OCI-LY1 (cell line): ENCODE measurements at regions not wholly inside any gene's neighbourhood (a gene's known extent, or its start where the extent isn't known, plus 50 kb on each side); places are given as distances from the start of the nearest gene placed in this dataset.
"Not testable (repeated sequence)": the region's sequence is repeated elsewhere in the genome, so short reads cannot be mapped to it uniquely, and the experiment has no call there.

Experiments
- H2AFZ ChIP-seq: fragments of 200-600 bp; sonication (generic), shearing (Covaris generic); 2 replicates; pipeline ENCODE4 v1.6.0; 2014; ENCODE audit warnings: antibody characterized with exemption, mild to moderate bottlenecking, low read length
- H3F3A ChIP-seq: fragments of 200-600 bp; sonication (generic), shearing (Covaris generic); 2 replicates; pipeline ENCODE4 v1.6.0; 2014; ENCODE audit warnings: mild to moderate bottlenecking, antibody characterized with exemption, low read length, moderate library complexity; ENCODE audit not compliant: insufficient read depth
- H3K27ac ChIP-seq: fragments of 200-600 bp; sonication (generic); 2 replicates; pipeline ENCODE4 v1.5.1; 2014; ENCODE audit warnings: low read length, mixed run types, mild to moderate bottlenecking, low read depth; ENCODE audit not compliant: poor library complexity, severe bottlenecking
- H3K27me3 ChIP-seq: fragments of 200-600 bp; sonication (generic); 2 replicates; pipeline ENCODE4 v1.6.0; 2014; ENCODE audit warnings: antibody characterized with exemption, mild to moderate bottlenecking, low read length, moderate library complexity; ENCODE audit not compliant: insufficient read depth
- H3K36me3 ChIP-seq: fragments of 200-600 bp; sonication (generic); 2 replicates; pipeline ENCODE4 v1.6.1; 2014; ENCODE audit warnings: mild to moderate bottlenecking, antibody characterized with exemption, low read length, moderate library complexity, mixed read lengths; ENCODE audit not compliant: insufficient read depth
- H3K4me1 ChIP-seq: fragments of 200-600 bp; sonication (generic); 2 replicates; pipeline ENCODE4 v1.5.1; 2014; ENCODE audit warnings: mild to moderate bottlenecking, low read length, moderate library complexity; ENCODE audit not compliant: insufficient read depth, severe bottlenecking
- H3K4me2 ChIP-seq: fragments of 200-600 bp; sonication (generic), shearing (Covaris generic); 2 replicates; pipeline ENCODE4 v1.6.1; 2014; ENCODE audit warnings: low read length
- H3K4me3 ChIP-seq: fragments of 200-600 bp; sonication (generic); 2 replicates; pipeline ENCODE4 v1.5.1; 2014; ENCODE audit warnings: low read length, low read depth, mild to moderate bottlenecking, mixed read lengths; ENCODE audit not compliant: poor library complexity, severe bottlenecking
- H3K79me2 ChIP-seq: fragments of 200-600 bp; shearing (Covaris generic); 2 replicates; pipeline ENCODE4 v1.6.1; 2016; ENCODE audit warnings: mixed run types, low read length, mixed read lengths; ENCODE audit not compliant: insufficient read depth
- H3K9ac ChIP-seq: fragments of 200-600 bp; sonication (generic), shearing (Covaris generic); 2 replicates; pipeline ENCODE4 v1.6.1; 2014; ENCODE audit warnings: mild to moderate bottlenecking, low read length, mixed read lengths
- H3K9me2 ChIP-seq: fragments of 200-600 bp; sonication (generic), shearing (Covaris generic); 2 replicates; pipeline ENCODE4 v1.6.1; 2014; ENCODE audit warnings: low read depth, mild to moderate bottlenecking, low read length, mixed read lengths
- H3K9me3 ChIP-seq: fragments of 200-600 bp; shearing (Covaris generic); 2 replicates; pipeline ENCODE4 v1.6.1; 2014; ENCODE audit warnings: low read length, mixed read lengths
- H4K20me1 ChIP-seq: fragments of 200-600 bp; sonication (generic), shearing (Covaris generic); 2 replicates; pipeline ENCODE4 v1.6.0; 2016; ENCODE audit warnings: mild to moderate bottlenecking, low read length; ENCODE audit not compliant: insufficient read depth
- CTCF ChIP-seq: fragments of 200-600 bp; sonication (generic), shearing (Covaris generic); IDR thresholded peaks from 2 replicates; pipeline ENCODE4 v1.5.1; 2017; ENCODE audit warnings: mild to moderate bottlenecking, antibody characterized with exemption, low read length, moderate library complexity, mixed read lengths
- EZH2 ChIP-seq: fragments of 200-600 bp; sonication (generic), shearing (Covaris generic); IDR thresholded peaks from 2 replicates; pipeline ENCODE4 v1.8.0; 2017; ENCODE audit warnings: borderline replicate concordance, mixed run types, mild to moderate bottlenecking, antibody characterized with exemption, low read length, moderate library complexity, mixed read lengths

- not testable (repeated sequence) for H4K20me1 ChIP-seq, H3K4me2 ChIP-seq, H2AFZ ChIP-seq, H3K9me3 ChIP-seq, H3K9me2 ChIP-seq, H3K36me3 ChIP-seq, H3K27ac ChIP-seq, H3K9ac ChIP-seq, H3F3A ChIP-seq, H3K4me3 ChIP-seq, H3K79me2 ChIP-seq, H3K4me1 ChIP-seq, H3K27me3 ChIP-seq
These were observed 258.6 kb downstream of the NPIPA8 start for GRCh38 chr16:18077910-18078309.

- Histone ChIP-seq H2AFZ (no peak overlapping the region), H3K9ac (no peak overlapping the region), H3K4me2 (no peak overlapping the region), H3K9me3 (no peaks in the 10 kb centered on the region), H3F3A (no peaks in the 10 kb centered on the region), H3K4me3 (no peak overlapping the region), H3K27ac (no peak overlapping the region), H3K36me3 (no peaks in the 10 kb centered on the region), H3K4me1 (no peaks in the 10 kb centered on the region), H3K79me2 (no peaks in the 10 kb centered on the region), H4K20me1 (no peaks in the 10 kb centered on the region), H3K9me2 (no peaks in the 10 kb centered on the region), H3K27me3 (no peaks in the 10 kb centered on the region)
- no peak for TF ChIP-seq CTCF
- no peak for TF ChIP-seq EZH2
These were observed 264.4 kb downstream of the NPIPA8 start for GRCh38 chr16:18072161-18072560.

GRCh38 chr16:18069683-18070082, 266.9 kb downstream of the NPIPA8 start:
- TF ChIP-seq EZH2, result no peak
- TF ChIP-seq CTCF, result no peak
- no peaks in the 10 kb centered on the region for H3K27me3 ChIP-seq
- H3K4me1 ChIP-seq, result no peaks in the 10 kb centered on the region
- H3K4me3 ChIP-seq, result no peak overlapping the region
- H3K4me2 ChIP-seq, result no peak overlapping the region
- H3K27ac ChIP-seq, result no peak overlapping the region
- no peaks in the 10 kb centered on the region for H3K9me2 ChIP-seq
- H2AFZ ChIP-seq, result no peak overlapping the region
- no peaks in the 10 kb centered on the region for H3K36me3 ChIP-seq
- no peaks in the 10 kb centered on the region for H4K20me1 ChIP-seq
- no peak overlapping the region for H3K9ac ChIP-seq
- H3K79me2 ChIP-seq, result no peaks in the 10 kb centered on the region
- H3K9me3 ChIP-seq, result no peaks in the 10 kb centered on the region
- H3F3A ChIP-seq, result no peaks in the 10 kb centered on the region

- Histone ChIP-seq H3K9me2 (no peaks in the 10 kb centered on the region), H3K9me3 (no peaks in the 10 kb centered on the region), H3K9ac (no peak overlapping the region), H3K79me2 (no peaks in the 10 kb centered on the region), H4K20me1 (no peaks in the 10 kb centered on the region), H3K4me1 (no peaks in the 10 kb centered on the region), H2AFZ (no peak overlapping the region), H3K4me3 (no peak overlapping the region), H3F3A (no peaks in the 10 kb centered on the region), H3K4me2 (no peak overlapping the region), H3K27me3 (no peaks in the 10 kb centered on the region), H3K36me3 (no peaks in the 10 kb centered on the region), H3K27ac (no peak overlapping the region)
- TF ChIP-seq CTCF, result no peak
- no peak for TF ChIP-seq EZH2
These were observed 268.1 kb downstream of the NPIPA8 start for GRCh38 chr16:18068477-18068876.
